Tibial nerve (tissue), 4 donors: ENCODE measurements at regions not wholly inside any gene's neighbourhood (a gene's known extent, or its start where the extent isn't known, plus 50 kb on each side); places are given as distances from the start of the nearest gene placed in this dataset.
"Not testable (repeated sequence)": the region's sequence is repeated elsewhere in the genome, so short reads cannot be mapped to it uniquely, and the experiment has no call there.

Source experiments
- DNase-seq, 2 donors: peaks; one replicate each; pipeline ENCODE4 v3.0.0-alpha.2; 2019; ENCODE audit warnings: low spot score in 2 of 2
- H3K27ac ChIP-seq, 4 donors: fragments of 200-600 bp; sonication (generic) in 3 of 4; one replicate each; pipeline ENCODE4 v1.5.1; 2017 to 2019; ENCODE audit warnings: mild to moderate bottlenecking in 1 of 4
- H3K27me3 ChIP-seq, 2 donors: fragments of 200-600 bp; sonication (generic) in 1 of 2; one replicate each; pipeline versions ENCODE4 v1.5.1 to v1.6.0; 2017 to 2019
- H3K36me3 ChIP-seq, 3 donors: fragments of 200-600 bp; sonication (generic); one replicate each; pipeline ENCODE4 v1.5.1; 2018 to 2019
- H3K4me1 ChIP-seq, 4 donors: fragments of 200-600 bp; sonication (generic) in 3 of 4; one replicate each; pipeline ENCODE4 v1.5.1; 2017 to 2019
- H3K4me3 ChIP-seq, 4 donors: fragments of 200-600 bp; sonication (generic) in 3 of 4; one replicate each; pipeline ENCODE4 v1.5.1; 2017 to 2019; ENCODE audit warnings: mild to moderate bottlenecking in 1 of 4, moderate library complexity in 1 of 4
- H3K9me3 ChIP-seq, 4 donors: fragments of 200-600 bp; sonication (generic) in 3 of 4; one replicate each; pipeline ENCODE4 v1.5.1; 2017 to 2019
- EP300 ChIP-seq, 2 donors: sonication (generic); formaldehyde crosslinking; IDR thresholded peaks; one replicate each; pipeline ENCODE4 v1.6.1; 2017; ENCODE audit warnings: antibody characterized with exemption in 2 of 2, mild to moderate bottlenecking in 1 of 2
- POLR2A ChIP-seq, 2 donors: fragments of 450-650 bp; IDR thresholded peaks; one replicate each; pipeline ENCODE4 v1.6.1; 2017; ENCODE audit warnings: antibody characterized with exemption in 2 of 2, mild to moderate bottlenecking in 2 of 2, moderate library complexity in 2 of 2
- WGBS, 2 donors: methylation state at CpG; one replicate each; pipeline ENCODE4 v1.1.5; 2018; 5-methylcytosine and 5-hydroxymethylcytosine counted together
- TF ChIP-seq, protein P1 (sequence below), 5 experiments: fragments of 200-600 bp in 3 of 5; fragments of 450-650 bp in 2 of 5; sonication (generic) in 3 of 5; IDR thresholded peaks; one replicate each; pipeline ENCODE4 v1.5.1; 2016 to 2019; ENCODE audit warnings: antibody characterized with exemption in 5 of 5, mild to moderate bottlenecking in 3 of 5, moderate library complexity in 2 of 5

DNA sequence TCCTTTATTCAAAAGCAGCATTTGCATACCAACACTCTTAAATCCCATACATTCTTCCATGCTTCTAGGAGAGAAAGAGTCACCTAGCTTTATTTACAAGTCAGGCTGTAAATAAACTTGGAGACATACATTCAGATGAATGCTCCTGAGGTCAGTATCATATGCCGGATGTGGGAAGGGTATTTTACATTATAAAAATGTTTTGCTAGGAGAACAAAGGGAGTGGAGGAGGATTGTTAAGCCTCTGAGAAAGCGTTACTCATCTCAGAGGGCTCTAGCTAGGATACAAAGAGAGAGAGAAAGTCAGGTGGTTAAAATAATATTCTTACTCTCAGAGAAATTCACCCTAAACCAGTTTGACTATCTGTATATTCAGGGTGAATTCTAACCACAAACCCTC lies 300.9 kb upstream of the NPSR1 start:
- Histone ChIP-seq H3K4me1 (no peaks in the 10 kb centered on the region), H3K27me3 (no peaks in the 10 kb centered on the region), H3K4me3 (no peak overlapping the region), H3K9me3 (no peaks in the 10 kb centered on the region), H3K27ac (no peak overlapping the region), H3K36me3 (no peaks in the 10 kb centered on the region)
- 60 to 62% methylated on average over 2 of the region's 2 CpGs for WGBS, 2 donors
- no peak for DNase-seq
- TF ChIP-seq EP300 (IDR thresholded peaks at IDR 0.05) (no peak), POLR2A (IDR thresholded peaks at IDR 0.05) (no peak)
- TF ChIP-seq, protein P1, sequence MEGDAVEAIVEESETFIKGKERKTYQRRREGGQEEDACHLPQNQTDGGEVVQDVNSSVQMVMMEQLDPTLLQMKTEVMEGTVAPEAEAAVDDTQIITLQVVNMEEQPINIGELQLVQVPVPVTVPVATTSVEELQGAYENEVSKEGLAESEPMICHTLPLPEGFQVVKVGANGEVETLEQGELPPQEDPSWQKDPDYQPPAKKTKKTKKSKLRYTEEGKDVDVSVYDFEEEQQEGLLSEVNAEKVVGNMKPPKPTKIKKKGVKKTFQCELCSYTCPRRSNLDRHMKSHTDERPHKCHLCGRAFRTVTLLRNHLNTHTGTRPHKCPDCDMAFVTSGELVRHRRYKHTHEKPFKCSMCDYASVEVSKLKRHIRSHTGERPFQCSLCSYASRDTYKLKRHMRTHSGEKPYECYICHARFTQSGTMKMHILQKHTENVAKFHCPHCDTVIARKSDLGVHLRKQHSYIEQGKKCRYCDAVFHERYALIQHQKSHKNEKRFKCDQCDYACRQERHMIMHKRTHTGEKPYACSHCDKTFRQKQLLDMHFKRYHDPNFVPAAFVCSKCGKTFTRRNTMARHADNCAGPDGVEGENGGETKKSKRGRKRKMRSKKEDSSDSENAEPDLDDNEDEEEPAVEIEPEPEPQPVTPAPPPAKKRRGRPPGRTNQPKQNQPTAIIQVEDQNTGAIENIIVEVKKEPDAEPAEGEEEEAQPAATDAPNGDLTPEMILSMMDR (IDR thresholded peaks at IDR 0.05) = no peak

DNA sequence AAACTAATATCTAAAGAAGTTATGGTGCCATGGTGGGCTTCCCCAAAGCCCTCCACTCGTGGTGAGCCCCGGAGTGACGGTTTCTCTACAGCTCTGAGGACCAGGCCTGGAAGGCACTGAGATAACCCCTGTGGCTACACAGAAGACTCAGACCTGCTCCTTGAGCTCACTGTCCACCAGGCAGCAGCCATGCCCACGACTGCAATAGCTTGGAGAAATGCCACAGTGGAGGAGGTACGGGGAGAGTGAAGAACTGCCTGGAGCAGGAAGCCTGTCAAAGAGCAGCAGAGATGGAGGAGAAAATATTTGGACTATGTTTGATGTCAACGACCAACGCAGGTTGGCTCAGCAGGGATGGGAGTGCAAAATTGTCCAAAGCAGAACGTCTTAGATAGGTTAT lies 300.1 kb upstream of the NPSR1 start:
- Histone ChIP-seq H3K27ac (no peak overlapping the region), H3K4me3 (no peak overlapping the region), H3K4me1 (no peaks in the 10 kb centered on the region), H3K36me3 (no peaks in the 10 kb centered on the region), H3K27me3 (no peaks in the 10 kb centered on the region), H3K9me3 (no peaks in the 10 kb centered on the region)
- WGBS, 2 donors = 83 to 86% methylated on average over 8 of the region's 8 CpGs
- TF ChIP-seq, protein P1 (IDR thresholded peaks at IDR 0.05) = no peak
- no peak for TF ChIP-seq POLR2A (IDR thresholded peaks at IDR 0.05)
- TF ChIP-seq EP300 (IDR thresholded peaks at IDR 0.05) = no peak
- no peak for DNase-seq

DNA sequence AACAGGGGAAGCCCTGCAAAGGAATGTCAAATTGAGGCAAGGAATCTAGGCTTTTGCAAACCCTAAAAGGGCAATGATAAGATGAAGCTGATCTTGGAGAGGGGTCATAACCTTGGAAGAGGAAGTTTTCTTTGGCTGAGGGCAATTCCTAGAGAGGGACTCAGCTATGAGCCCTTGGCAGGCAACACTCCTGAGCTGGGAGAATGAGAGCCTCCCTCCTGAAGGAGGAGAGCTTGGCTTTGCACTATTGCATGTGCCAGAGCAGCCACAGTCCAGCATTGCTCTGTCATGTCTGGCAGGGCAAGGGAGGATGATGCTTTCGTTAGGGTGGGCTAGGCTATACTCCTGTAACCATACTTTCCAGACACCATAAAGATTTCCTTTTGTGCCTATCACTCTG lies 299.4 kb upstream of the NPSR1 start:
- not testable (repeated sequence) for H3K36me3 ChIP-seq, H3K27me3 ChIP-seq, DNase-seq, H3K9me3 ChIP-seq, H3K27ac ChIP-seq, H3K4me3 ChIP-seq, H3K4me1 ChIP-seq
- 67 to 89% methylated on average over 1 of the region's 1 CpG for WGBS, 2 donors

DNA sequence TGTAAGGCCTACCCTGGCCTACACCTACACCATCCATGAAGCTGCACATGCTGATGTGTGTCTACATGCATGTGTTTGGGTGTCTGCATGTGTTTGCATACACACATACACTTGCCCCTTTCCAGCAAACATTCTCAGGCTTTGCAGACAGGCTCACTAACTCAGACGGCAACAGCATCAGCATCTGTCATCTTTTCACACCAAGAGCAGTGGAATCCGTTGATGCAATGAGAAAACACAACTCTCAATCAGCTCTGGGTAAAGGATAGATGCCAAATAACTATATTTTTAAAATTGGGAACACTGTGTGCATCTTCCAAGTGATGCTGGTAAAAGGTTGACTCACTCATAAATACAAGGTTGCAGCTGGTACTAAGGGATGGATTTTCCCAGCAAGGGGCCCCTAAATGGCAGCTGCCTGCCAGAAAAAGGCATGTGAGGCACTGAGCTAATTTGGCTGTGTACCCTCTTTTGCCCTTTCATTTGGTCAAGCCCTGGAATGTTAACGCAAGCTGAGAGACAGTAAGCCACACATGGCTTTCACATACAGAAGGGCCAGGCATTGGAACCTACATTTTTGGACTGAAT lies 296.3 kb upstream of the NPSR1 start:
- Histone ChIP-seq H3K27me3 (no peaks in the 10 kb centered on the region), H3K27ac (no peak overlapping the region), H3K36me3 (no peaks in the 10 kb centered on the region), H3K4me3 (no peak overlapping the region), H3K4me1 (no peaks in the 10 kb centered on the region), H3K9me3 (no peaks in the 10 kb centered on the region)
- TF ChIP-seq EP300 (IDR thresholded peaks at IDR 0.05) (no peak), POLR2A (IDR thresholded peaks at IDR 0.05) (no peak)
- TF ChIP-seq, protein P1 (IDR thresholded peaks at IDR 0.05) = no peak
- 65 to 74% methylated on average over 3 of the region's 3 CpGs for WGBS, 2 donors
- DNase-seq = no peak

DNA sequence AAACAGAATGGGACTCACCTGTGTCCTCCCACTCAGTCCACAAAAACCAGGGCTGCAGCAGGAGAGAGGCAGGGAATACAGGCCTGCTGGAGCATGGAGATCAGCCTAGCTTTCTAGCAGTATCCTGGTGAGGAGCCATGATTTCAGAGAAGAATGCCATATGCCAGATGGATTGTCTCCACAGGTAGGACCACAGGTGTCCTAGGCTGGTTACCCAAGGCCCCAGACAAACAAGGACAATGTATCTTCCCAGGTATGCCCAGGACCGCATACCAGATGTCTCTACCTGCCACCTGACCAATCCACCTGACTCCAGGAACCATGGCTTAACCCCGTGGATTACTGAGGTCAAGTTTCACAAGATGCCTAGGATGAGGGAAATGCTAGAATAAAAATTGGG lies 295.4 kb upstream of the NPSR1 start:
- H3K4me1 ChIP-seq = no peaks in the 10 kb centered on the region
- no peak overlapping the region for H3K4me3 ChIP-seq
- 78 to 82% methylated on average over 2 of the region's 2 CpGs for WGBS, 2 donors
- no peaks in the 10 kb centered on the region for H3K36me3 ChIP-seq
- DNase-seq = no peak
- H3K27ac ChIP-seq = no peak overlapping the region
- H3K9me3 ChIP-seq = no peaks in the 10 kb centered on the region
- H3K27me3 ChIP-seq = no peaks in the 10 kb centered on the region
- TF ChIP-seq, protein P1 (IDR thresholded peaks at IDR 0.05) = no peak
- TF ChIP-seq POLR2A (IDR thresholded peaks at IDR 0.05) (no peak), EP300 (IDR thresholded peaks at IDR 0.05) (no peak)

DNA sequence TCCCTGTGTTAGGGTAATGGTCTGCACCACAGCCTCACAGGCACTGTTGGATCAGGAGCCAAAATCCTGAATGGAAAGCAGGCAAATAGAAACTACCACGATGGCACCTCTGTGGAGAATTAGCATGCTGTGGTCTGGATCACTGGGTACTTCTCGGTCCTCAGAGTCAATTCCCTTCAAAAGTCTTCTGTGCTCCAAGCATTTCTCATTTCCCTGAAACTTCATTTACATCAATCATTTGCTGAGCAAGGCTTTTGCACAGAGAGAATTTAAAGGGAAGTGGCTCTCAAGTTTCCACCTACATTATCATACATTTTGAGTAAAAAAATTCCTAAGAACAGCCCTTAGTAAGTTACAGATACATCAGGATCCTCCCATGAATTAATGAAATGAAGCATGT lies 293.9 kb upstream of the NPSR1 start:
- WGBS, 2 donors = 68 to 90% methylated on average over 2 of the region's 2 CpGs
- no peaks in the 10 kb centered on the region for H3K9me3 ChIP-seq
- no peak for DNase-seq

More for the DNA sequence above, 293.9 kb upstream of the NPSR1 start:
- no peaks in the 10 kb centered on the region for H3K27me3 ChIP-seq
- no peak overlapping the region for H3K27ac ChIP-seq
- no peaks in the 10 kb centered on the region for H3K36me3 ChIP-seq
- TF ChIP-seq, protein P1 (IDR thresholded peaks at IDR 0.05) = no peak
- TF ChIP-seq EP300 (IDR thresholded peaks at IDR 0.05) = no peak
- TF ChIP-seq POLR2A (IDR thresholded peaks at IDR 0.05) = no peak
- H3K4me1 ChIP-seq = no peaks in the 10 kb centered on the region
- H3K4me3 ChIP-seq = no peak overlapping the region
